Fibroblast of the conjunctiva (primary cell): ENCODE measurements at regions not wholly inside any gene's neighbourhood (a gene's known extent, or its start where the extent isn't known, plus 50 kb on each side); places are given as distances from the start of the nearest gene placed in this dataset.
"Not testable (repeated sequence)": the region's sequence is repeated elsewhere in the genome, so short reads cannot be mapped to it uniquely, and the experiment has no call there.

ENCODE experiments used
- DNase-seq: peaks from one replicate; pipeline ENCODE4 v3.0.0-alpha.2; 2010; ENCODE audit warnings: low read depth

- no peak for DNase-seq
Observed at GRCh38 chr19:28065026-28065425, 1147.9 kb downstream of the UQCRFS1 start.

- no peak for DNase-seq
Observed at GRCh38 chr19:28063702-28064101, 1149.2 kb downstream of the UQCRFS1 start.

GRCh38 chr19:28061111-28061510 is 1151.8 kb downstream of the UQCRFS1 start:
- no peak for DNase-seq

GRCh38 chr19:28057026-28057425 is 1155.9 kb downstream of the UQCRFS1 start:
- not testable (repeated sequence) for DNase-seq

- no peak for DNase-seq
Observed at GRCh38 chr19:28051047-28051446, 1161.9 kb downstream of the UQCRFS1 start.

GRCh38 chr19:28049875-28050274 is 1163.1 kb downstream of the UQCRFS1 start:
- no peak for DNase-seq

DNA sequence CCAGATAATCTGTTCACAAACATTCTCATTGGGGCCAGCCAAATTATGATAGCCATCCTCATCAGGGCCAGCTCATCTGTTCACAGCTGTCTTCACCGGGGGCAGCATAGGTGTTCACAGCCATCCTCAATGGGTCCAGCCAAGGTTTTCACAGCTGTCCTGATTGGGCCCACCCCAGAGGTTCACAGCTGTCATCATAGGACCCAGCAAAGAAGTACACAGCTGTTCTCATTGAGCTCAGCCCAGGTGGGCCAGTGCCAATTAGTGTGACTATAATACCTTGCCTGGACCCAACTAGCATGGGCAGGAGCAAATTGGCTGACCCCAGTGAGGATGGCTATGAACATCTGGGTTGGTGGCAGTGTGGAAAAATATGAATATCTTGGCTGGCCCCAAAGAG is 1166.0 kb downstream of the UQCRFS1 start:
- no peak for DNase-seq

- no peak for DNase-seq
Observed at GRCh38 chr19:28045621-28046020, 1167.3 kb downstream of the UQCRFS1 start.

DNA sequence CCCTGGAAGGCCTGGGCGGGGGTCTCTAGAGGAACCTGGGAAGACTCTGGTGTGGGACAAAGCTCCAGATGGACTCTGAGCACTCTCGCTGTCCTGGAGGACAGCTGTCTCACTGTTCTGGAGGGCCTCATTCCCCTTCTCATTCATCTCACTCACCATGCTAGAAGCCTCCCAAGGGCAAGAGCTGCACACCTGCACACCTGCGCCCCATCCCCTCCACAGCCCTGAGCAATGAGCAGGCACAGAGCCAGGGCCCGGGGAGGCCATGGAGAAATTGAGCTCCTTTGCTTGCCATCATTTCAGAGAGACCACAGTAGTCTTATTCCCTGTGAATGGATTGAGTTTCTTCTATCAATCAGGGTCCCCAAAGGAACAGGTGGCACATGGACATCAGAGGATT is 1168.5 kb downstream of the UQCRFS1 start:
- DNase-seq: no peak

DNA sequence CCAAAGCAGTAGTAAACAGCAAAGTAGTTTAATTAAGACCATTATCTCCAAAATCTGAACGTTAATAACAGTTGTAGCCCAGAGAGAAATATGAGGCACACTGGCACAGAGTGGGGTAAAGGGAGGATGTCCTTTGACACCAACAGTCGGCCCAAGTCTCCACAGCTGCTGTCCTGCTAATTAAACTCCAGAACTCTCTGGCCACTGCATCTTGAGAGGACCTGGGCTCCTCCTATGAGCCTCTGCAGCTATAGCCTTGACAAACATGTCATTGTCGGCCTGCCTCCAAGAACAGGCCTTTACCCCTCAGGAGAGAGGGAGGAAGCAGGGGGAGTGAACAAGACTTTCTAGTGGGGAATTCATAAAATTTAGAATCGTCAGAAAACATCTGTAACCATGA is 1170.4 kb downstream of the UQCRFS1 start:
- DNase-seq: no peak

- no peak for DNase-seq
Observed at GRCh38 chr19:28039677-28040381, 1173.1 kb downstream of the UQCRFS1 start.

- DNase-seq: no peak
Observed at GRCh38 chr19:28037186-28037585, 1175.8 kb downstream of the UQCRFS1 start.

DNA sequence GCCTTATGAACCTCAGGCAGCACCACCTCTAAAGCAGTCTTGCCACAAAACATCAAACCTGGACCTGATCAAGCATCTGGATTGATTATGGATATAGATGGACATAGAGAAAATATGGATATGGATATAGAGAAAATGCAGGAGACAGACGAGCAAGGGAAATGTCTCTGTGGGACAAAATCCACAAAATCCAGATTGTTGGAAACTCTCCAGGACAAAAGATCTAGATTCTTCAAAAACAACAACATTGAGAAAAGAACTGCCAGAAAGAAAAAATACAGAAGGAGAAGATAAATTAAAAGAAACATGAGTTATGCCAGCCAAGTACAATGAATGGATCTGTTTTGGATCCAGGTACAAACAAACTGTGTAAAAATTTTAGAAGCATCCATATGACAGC is 1176.5 kb downstream of the UQCRFS1 start:
- no peak for DNase-seq

DNA sequence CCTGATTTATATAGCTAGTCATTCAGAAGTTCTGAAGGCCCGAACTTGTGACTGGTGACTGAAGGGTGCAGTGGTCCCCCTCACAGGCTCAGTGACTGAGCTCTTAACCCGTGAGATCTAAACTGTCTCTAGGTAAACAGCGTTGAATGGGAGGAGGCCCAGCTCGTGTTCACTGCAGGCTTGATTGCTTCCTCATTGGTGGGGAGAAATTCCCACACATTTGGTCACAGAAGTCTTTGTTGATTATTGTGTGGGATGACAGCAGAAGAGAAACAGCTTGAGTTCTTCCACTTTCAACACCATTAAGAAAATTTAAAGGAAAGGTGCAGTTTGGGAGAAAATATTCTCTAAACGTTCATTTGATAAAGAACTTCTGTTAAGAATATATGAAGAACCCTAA is 1178.0 kb downstream of the UQCRFS1 start:
- no peak for DNase-seq

GRCh38 chr19:28028881-28029444 is 1184.0 kb downstream of the UQCRFS1 start:
- DNase-seq: no peak

DNA sequence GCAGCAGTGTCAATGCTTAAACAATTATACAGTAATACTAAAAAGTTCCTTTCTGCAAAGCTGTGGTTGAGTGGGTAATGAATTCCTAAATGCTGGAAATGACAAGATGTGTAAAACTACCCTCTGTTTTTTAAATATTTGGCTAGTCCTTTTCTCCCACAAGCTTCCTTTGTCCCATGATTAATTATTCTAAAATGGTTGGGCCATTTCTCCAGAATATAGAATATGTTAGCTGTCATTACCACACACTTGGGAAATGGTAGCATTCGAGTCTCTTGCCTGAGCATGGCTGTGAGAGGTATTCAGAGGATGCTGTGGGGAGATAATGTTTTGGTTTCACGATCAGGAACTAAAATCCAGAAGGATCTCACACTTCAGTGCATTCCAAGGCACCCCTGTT is 1185.8 kb downstream of the UQCRFS1 start:
- no peak for DNase-seq

DNA sequence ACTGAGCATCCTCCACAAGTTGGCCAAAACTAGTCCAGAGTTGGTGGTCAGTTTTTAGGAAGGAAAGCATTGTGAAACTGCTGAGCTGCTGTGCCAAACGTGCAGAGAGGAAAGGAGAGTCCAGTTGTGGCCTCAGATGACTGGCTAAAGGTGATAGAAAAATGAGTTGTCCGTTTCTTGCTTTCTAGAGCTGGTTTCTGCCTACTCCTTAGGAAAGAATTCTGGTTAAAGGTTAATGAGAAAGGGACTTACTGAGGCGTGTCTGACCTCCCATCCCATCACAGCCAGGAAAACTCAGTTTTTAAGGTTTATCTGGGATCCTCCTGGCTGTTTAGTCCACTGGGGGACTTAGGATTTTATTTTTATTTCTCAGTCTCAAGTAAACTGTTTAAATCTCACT is 1186.3 kb downstream of the UQCRFS1 start:
- no peak for DNase-seq

GRCh38 chr19:28024920-28025319 is 1188.0 kb downstream of the UQCRFS1 start:
- no peak for DNase-seq

DNA sequence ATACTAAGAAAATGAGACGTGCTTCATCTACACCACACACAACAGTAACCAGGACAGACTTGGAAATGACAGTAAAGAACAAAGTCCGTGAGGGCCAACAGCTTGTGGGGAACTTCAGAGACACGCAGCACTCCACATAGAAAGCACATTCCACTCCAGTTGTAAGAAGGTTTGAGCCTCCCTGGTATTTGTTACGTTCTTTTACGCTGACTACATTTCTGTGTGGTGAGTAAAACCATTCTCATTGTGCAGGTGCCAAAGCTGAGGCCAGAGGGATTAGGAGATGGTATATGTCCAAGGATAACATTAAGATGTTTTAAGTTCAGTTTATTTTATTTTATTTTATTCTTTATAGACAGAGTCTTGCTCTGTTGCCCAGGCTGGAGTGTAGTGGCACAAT is 1189.9 kb downstream of the UQCRFS1 start:
- DNase-seq: peak; percentile 17

- DNase-seq: no peak
Observed at GRCh38 chr19:28022506-28022905, 1190.4 kb downstream of the UQCRFS1 start.

GRCh38 chr19:28021259-28022185 is 1191.4 kb downstream of the UQCRFS1 start:
- no peak for DNase-seq

DNA sequence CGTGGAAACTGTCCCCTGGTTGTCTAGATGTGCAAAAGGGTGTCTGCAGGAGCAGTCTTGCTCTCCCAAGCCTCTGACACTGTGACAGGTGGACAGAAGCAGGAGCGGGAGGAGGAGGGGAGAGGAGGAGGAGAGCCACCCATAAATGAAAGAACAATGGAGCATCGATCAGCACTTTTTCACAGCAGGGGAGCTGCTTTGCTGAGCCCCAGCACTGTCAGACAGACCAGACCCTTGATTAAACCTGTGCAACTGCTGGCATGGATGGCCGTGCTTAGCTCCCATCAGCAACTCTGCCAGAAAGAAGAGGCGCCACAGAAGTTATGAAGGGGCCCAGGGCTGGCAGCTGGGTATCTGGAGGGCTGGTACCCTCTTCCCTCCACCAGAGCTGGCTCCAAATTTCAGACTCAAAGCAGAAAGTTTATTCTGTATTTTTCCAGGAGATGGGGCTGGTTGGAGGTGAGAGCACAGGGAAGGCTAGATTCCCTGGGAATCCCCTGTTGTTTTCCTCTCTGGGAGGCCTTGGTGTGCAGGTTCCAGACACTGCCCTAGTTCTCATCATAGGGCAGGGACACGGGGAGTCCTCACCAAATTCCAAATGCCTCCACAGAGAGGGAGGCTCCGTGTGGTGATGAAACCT is 1192.2 kb downstream of the UQCRFS1 start:
- no peak for DNase-seq

DNA sequence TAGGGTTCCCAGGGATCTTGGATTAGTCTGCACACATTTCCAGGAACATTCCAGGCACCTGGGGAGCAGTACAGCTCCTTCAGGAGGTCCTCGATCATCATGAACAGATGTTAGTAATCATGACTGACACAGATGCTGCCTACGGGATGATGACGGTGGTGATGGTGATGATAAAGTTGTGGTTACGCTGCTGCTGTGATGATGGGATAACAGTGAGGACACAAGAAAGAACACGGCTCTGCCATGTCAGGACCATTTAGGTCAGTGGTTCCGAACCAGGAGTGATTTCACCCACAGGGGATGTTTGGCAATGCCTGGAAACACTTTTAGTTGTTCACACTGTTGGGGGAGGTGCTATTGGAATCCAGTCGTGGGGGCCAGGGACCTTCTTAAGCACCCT is 1193.0 kb downstream of the UQCRFS1 start:
- DNase-seq: no peak
